AG04450 (cell line): ENCODE measurements at regions not wholly inside any gene's neighbourhood (a gene's known extent, or its start where the extent isn't known, plus 50 kb on each side); places are given as distances from the start of the nearest gene placed in this dataset.

Source experiments
- CTCF ChIA-PET: fragments of 300-600, 350-600 bp; formaldehyde crosslinking; extraction: SDS; loops from one replicate; lab custom pipeline; 2022; ENCODE audit warnings: antibody characterized with exemption, inconsistent platforms; lab: Charles Lee
- POLR2A ChIA-PET: fragments of 350-600 bp; formaldehyde crosslinking; extraction: SDS; loops from one replicate; lab custom pipeline; 2021; ENCODE audit warnings: antibody characterized with exemption, inconsistent platforms; lab: Yijun Ruan, JAX
- DNase-seq: peaks from one replicate; pipeline ENCODE4 v3.0.0-alpha.2; 2011; ENCODE audit warnings: low read depth, low spot score
- H3K27ac ChIP-seq: one replicate; pipeline ENCODE4 v1.5.1; 2012; ENCODE audit warnings: low read depth, low read length, control low read depth
- H3K27me3 ChIP-seq: one replicate; pipeline ENCODE4 v1.6.0; 2012; ENCODE audit warnings: low read length; ENCODE audit not compliant: control insufficient read depth, insufficient read depth
- H3K4me3 ChIP-seq: 2 replicates; pipeline ENCODE4 v1.5.1; 2011; ENCODE audit warnings: mild to moderate bottlenecking, low read depth, low read length, control low read depth
- H3K9me3 ChIP-seq: 2 replicates; pipeline ENCODE4 v1.5.1; 2012; ENCODE audit warnings: low read length; ENCODE audit not compliant: control insufficient read depth, insufficient read depth
- TF ChIP-seq, protein P1 (sequence below): IDR thresholded peaks from 2 replicates; pipeline ENCODE4 v1.5.1; 2011; ENCODE audit warnings: low read depth, low read length, control low read depth, inconsistent platforms

DNA sequence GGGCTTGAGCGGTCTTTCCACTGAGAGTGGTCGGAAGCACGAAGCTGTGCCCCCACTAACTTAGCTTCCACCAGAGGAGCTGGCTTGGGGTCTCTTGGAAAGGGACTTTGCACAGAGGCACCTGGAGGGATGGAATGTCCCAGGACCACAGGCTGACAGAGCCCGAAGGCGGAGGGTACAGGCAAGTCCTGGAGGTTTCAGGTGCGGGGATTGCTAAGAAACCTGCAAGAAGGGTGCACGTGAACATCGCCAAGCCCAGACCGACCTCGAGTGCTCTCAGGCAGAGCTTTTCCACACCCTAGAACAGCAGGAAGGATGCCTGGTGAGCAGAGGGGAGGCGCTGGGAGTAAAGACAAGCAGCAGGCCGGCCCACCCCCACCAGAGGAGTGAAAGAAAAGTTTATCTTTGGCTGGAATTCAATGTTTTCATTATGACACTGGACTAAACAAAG, 61.6 kb downstream of the SERPINA3 start:
- Histone ChIP-seq H3K4me3 (no peak overlapping the region), H3K9me3 (no peaks in the 10 kb centered on the region), H3K27me3 (no peaks in the 10 kb centered on the region), H3K27ac (no peak overlapping the region)
- TF ChIP-seq, protein P1, sequence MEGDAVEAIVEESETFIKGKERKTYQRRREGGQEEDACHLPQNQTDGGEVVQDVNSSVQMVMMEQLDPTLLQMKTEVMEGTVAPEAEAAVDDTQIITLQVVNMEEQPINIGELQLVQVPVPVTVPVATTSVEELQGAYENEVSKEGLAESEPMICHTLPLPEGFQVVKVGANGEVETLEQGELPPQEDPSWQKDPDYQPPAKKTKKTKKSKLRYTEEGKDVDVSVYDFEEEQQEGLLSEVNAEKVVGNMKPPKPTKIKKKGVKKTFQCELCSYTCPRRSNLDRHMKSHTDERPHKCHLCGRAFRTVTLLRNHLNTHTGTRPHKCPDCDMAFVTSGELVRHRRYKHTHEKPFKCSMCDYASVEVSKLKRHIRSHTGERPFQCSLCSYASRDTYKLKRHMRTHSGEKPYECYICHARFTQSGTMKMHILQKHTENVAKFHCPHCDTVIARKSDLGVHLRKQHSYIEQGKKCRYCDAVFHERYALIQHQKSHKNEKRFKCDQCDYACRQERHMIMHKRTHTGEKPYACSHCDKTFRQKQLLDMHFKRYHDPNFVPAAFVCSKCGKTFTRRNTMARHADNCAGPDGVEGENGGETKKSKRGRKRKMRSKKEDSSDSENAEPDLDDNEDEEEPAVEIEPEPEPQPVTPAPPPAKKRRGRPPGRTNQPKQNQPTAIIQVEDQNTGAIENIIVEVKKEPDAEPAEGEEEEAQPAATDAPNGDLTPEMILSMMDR: no peak
- ChIA-PET POLR2A (no interaction called here), CTCF (interaction anchor here (1.6 kb wide), 1 partner anchor 240 kb away, joined by 5 read pairs; no protein-coding TSS in a partner anchor)
- DNase-seq: no peak
